ENCODE measurements at regions not wholly inside any gene's neighbourhood (a gene's known extent, or its start where the extent isn't known, plus 50 kb on each side); places are given as distances from the start of the nearest gene placed in this dataset.

DNA sequence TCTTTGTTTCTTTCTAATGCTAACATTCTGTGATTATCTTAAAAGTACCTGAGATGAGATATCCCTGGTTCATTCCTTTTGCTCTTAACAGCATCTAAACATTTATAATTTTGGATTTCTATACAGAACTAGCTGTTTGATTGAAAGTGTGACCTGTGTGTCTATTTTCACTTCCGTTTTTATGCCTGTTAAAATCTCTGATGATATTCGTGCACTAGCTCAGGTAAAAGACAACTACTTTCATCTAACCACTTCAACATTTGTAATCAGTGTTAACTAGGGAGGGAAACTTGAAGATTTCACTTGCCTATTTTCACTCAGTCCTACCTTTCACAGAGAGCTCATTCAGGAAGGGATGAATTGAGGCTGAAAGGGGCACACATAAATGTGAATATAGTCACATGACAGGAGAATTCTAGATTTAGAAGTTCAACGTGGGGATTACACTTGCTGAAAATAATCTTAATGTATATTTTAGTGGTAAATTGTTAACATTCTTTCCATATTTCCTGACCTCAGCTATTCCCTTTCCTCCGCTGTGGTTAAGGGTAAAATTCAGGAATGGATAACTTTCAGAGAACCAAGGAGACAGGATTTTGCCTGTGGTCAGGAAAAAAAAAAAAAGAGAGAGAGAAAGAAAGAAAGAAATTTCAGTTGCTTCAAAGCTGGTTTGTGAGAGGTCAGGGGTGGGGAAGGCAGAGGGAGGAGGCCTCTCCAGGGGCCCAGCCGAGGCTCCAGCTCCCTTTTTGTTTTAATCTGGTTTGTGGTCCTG is 159.8 kb upstream of the TSC22D2 start:
- H3K27me3 ChIP-seq (ENCODE audit: control insufficient read depth, insufficient read depth, low read length) = no peaks in the 10 kb centered on the region
- FAIRE-seq (no peak), DNase-seq (peak in 1 of 5 donors; percentile 51)
- no peaks in the 10 kb centered on the region for H3K9me3 ChIP-seq (ENCODE audit: control insufficient read depth in 2 of 3, insufficient read depth in 1 of 3, low read length in 3 of 3)
- no peak overlapping the region for H3K27ac ChIP-seq (ENCODE audit: low read depth in 2 of 2, low read length in 2 of 2)
- H3K4me1 ChIP-seq (ENCODE audit: control insufficient read depth in 2 of 3, insufficient read depth in 2 of 3, low read depth in 1 of 3, low read length in 3 of 3) = peaks cover 2 to 11% (median 4%) of the 10 kb centered on the region in 3 donors
- intact Hi-C loops (cut with DNase I) = no loop called here
- H3K36me3 ChIP-seq (ENCODE audit: control insufficient read depth in 2 of 3, insufficient read depth in 3 of 3, low read length in 3 of 3) = no peaks in the 10 kb centered on the region
- no peak overlapping the region for H3K9ac ChIP-seq (ENCODE audit: low read length in 3 of 3)
- H3K4me3 ChIP-seq (ENCODE audit: low read length in 3 of 3) = no peak overlapping the region
- TF ChIP-seq, protein P1, sequence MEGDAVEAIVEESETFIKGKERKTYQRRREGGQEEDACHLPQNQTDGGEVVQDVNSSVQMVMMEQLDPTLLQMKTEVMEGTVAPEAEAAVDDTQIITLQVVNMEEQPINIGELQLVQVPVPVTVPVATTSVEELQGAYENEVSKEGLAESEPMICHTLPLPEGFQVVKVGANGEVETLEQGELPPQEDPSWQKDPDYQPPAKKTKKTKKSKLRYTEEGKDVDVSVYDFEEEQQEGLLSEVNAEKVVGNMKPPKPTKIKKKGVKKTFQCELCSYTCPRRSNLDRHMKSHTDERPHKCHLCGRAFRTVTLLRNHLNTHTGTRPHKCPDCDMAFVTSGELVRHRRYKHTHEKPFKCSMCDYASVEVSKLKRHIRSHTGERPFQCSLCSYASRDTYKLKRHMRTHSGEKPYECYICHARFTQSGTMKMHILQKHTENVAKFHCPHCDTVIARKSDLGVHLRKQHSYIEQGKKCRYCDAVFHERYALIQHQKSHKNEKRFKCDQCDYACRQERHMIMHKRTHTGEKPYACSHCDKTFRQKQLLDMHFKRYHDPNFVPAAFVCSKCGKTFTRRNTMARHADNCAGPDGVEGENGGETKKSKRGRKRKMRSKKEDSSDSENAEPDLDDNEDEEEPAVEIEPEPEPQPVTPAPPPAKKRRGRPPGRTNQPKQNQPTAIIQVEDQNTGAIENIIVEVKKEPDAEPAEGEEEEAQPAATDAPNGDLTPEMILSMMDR (IDR thresholded peaks at IDR 0.05; ENCODE audit: borderline replicate concordance, extremely low read depth, insufficient read depth) = no peak

DNA sequence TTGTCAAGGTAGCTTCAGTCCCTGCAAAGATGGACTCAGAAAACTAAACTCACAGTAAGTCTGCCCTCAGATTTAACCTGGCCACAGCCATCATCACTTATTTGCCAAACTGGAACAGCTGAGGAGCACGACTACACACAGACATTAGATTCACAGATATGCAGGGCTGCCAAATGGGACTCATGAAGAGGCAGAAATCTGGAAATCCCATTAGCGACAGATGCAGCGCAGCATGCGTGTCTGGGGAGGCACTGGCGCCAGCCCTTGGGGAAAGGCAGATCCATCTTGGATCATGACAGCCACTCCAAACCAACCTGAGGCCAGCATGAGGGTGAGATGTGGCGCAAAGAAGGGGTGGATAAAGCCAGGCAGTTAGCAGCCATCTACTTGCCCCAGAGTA is 160.7 kb upstream of the TSC22D2 start:
- no peaks in the 10 kb centered on the region for H3K27me3 ChIP-seq (ENCODE audit: control insufficient read depth, insufficient read depth, low read length)
- H3K9me3 ChIP-seq (ENCODE audit: control insufficient read depth in 2 of 3, insufficient read depth in 1 of 3, low read length in 3 of 3) = no peaks in the 10 kb centered on the region
- H3K4me1 ChIP-seq (ENCODE audit: control insufficient read depth in 2 of 3, insufficient read depth in 2 of 3, low read depth in 1 of 3, low read length in 3 of 3) = peaks cover under 1 to 7% (median 4%) of the 10 kb centered on the region in 3 donors
- DNase-seq = no peak
- no peak overlapping the region for H3K4me3 ChIP-seq (ENCODE audit: low read length in 3 of 3)
- no peaks in the 10 kb centered on the region for H3K36me3 ChIP-seq (ENCODE audit: control insufficient read depth in 2 of 3, insufficient read depth in 3 of 3, low read length in 3 of 3)
- H3K27ac ChIP-seq (ENCODE audit: low read depth in 2 of 2, low read length in 2 of 2) = no peak overlapping the region
- TF ChIP-seq, protein P1 (IDR thresholded peaks at IDR 0.05; ENCODE audit: borderline replicate concordance, extremely low read depth, insufficient read depth) = no peak
- no peak overlapping the region for H3K9ac ChIP-seq (ENCODE audit: low read length in 3 of 3)
- FAIRE-seq = no peak
- intact Hi-C loops (cut with DNase I) = no loop called here

DNA sequence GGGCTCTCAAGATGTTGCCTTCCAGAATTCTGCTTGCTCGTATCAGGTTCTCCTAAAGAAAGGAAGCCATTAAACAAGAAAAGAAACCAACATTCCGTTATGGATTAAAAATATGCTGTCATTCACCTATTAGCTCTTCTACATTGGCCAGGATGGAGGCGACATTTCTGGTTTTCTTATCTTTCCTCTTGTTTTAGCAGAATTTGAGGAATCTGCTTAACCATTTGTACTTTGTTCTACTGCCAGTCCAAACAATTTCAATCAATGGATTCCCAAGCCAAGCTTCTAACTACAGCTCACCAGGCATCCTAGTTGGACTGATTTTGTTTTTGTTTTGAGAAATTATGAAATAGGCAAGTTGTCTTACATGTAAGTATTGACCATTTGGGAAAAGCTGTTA is 164.6 kb upstream of the TSC22D2 start:
- Histone ChIP-seq H3K36me3 (ENCODE audit: control insufficient read depth in 2 of 3, insufficient read depth in 3 of 3, low read length in 3 of 3) (no peaks in the 10 kb centered on the region), H3K27ac (ENCODE audit: low read depth in 2 of 2, low read length in 2 of 2) (no peak overlapping the region), H3K9me3 (ENCODE audit: control insufficient read depth in 2 of 3, insufficient read depth in 1 of 3, low read length in 3 of 3) (no peaks in the 10 kb centered on the region), H3K27me3 (ENCODE audit: control insufficient read depth, insufficient read depth, low read length) (no peaks in the 10 kb centered on the region), H3K9ac (ENCODE audit: low read length in 3 of 3) (no peak overlapping the region), H3K4me1 (ENCODE audit: control insufficient read depth in 2 of 3, insufficient read depth in 2 of 3, low read depth in 1 of 3, low read length in 3 of 3) (peaks cover 0 to 4% (median 0%) of the 10 kb centered on the region in 3 donors), H3K4me3 (ENCODE audit: low read length in 3 of 3) (no peak overlapping the region)
- TF ChIP-seq, protein P1 (IDR thresholded peaks at IDR 0.05; ENCODE audit: borderline replicate concordance, extremely low read depth, insufficient read depth) = no peak
- DNase-seq (no peak), FAIRE-seq (no peak)
- intact Hi-C loops (cut with DNase I) = no loop called here

Data from kidney (tissue), 13 donors.